HG03521 (cell line): ENCODE measurements at regions not wholly inside any gene's neighbourhood (a gene's known extent, or its start where the extent isn't known, plus 50 kb on each side); places are given as distances from the start of the nearest gene placed in this dataset.
A peak's percentile ranks its signal among the peaks of the same experiment; 100 is the strongest.
"Not testable (repeated sequence)": the region's sequence is repeated elsewhere in the genome, so short reads cannot be mapped to it uniquely, and the experiment has no call there.

Source experiments
- ATAC-seq: cut with Tn5 transposase; IDR thresholded peaks from one replicate; pipeline ENCODE4 v1.9.1; 2021; ENCODE audit warnings: mild to moderate bottlenecking, moderate library complexity; ENCODE audit not compliant: unreplicated experiment

GRCh38 chr7:48992816-48993215, 68.5 kb downstream of the CDC14C start:
- ATAC-seq = no peak

GRCh38 chr7:49001610-49002033, 77.3 kb downstream of the CDC14C start:
- ATAC-seq = peak; percentile 96

GRCh38 chr7:49010717-49011116, 86.4 kb downstream of the CDC14C start:
- no peak for ATAC-seq

GRCh38 chr7:49014870-49015269, 90.5 kb downstream of the CDC14C start:
- ATAC-seq = no peak

- no peak for ATAC-seq
Observed at GRCh38 chr7:49020145-49020544, 95.8 kb downstream of the CDC14C start.

GRCh38 chr7:49022448-49022847, 98.1 kb downstream of the CDC14C start:
- no peak for ATAC-seq

- no peak for ATAC-seq
Observed at GRCh38 chr7:49023345-49024328, 99.3 kb downstream of the CDC14C start.

- no peak for ATAC-seq
Observed at GRCh38 chr7:49030221-49030620, 105.9 kb downstream of the CDC14C start.

- ATAC-seq = not testable (repeated sequence)
Observed at GRCh38 chr7:49033140-49033539, 108.8 kb downstream of the CDC14C start.

GRCh38 chr7:49037346-49038210, 113.2 kb downstream of the CDC14C start:
- ATAC-seq = no peak

GRCh38 chr7:49038821-49039358, 114.5 kb downstream of the CDC14C start:
- ATAC-seq = no peak

- ATAC-seq = no peak
Observed at GRCh38 chr7:49060743-49061142, 136.4 kb downstream of the CDC14C start.

GRCh38 chr7:49074538-49074937, 150.2 kb downstream of the CDC14C start:
- no peak for ATAC-seq

- no peak for ATAC-seq
Observed at GRCh38 chr7:49080896-49081475, 156.6 kb downstream of the CDC14C start.

- ATAC-seq = no peak
Observed at GRCh38 chr7:49088017-49088416, 163.7 kb downstream of the CDC14C start.

GRCh38 chr7:49089717-49090116, 165.4 kb downstream of the CDC14C start:
- no peak for ATAC-seq

GRCh38 chr7:49091089-49091488, 166.7 kb downstream of the CDC14C start:
- no peak for ATAC-seq

- no peak for ATAC-seq
Observed at GRCh38 chr7:49091519-49091918, 167.2 kb downstream of the CDC14C start.

GRCh38 chr7:49093218-49093617, 168.9 kb downstream of the CDC14C start:
- no peak for ATAC-seq

GRCh38 chr7:49094866-49095265, 170.5 kb downstream of the CDC14C start:
- no peak for ATAC-seq
